Activated CD8-positive, alpha-beta T cell treated with anti-CD3 and anti-CD28 coated beads, Interleukin-2, amount 10 ng/mL, durations not matched to agents 7 days and 5 days (primary cell): ENCODE measurements at regions not wholly inside any gene's neighbourhood (a gene's known extent, or its start where the extent isn't known, plus 50 kb on each side); places are given as distances from the start of the nearest gene placed in this dataset.
A peak's percentile ranks its signal among the peaks of the same experiment; 100 is the strongest.

Experiments
- ATAC-seq: fragments of 150-1000 bp; cut with Tn5 transposase; one replicate; pipeline ENCODE4 v1.10.0; 2021; ENCODE audit warnings: moderate library complexity
- CTCF ChIA-PET: fragments of 350-600 bp; sonication (Branson Sonifier 250); formaldehyde crosslinking; loops from one replicate; lab custom pipeline; 2021; ENCODE audit warnings: antibody characterized with exemption; lab: Charles Lee
- POLR2A ChIA-PET: fragments of 350-600 bp; sonication (Branson Sonifier 250); formaldehyde crosslinking; loops from one replicate; lab custom pipeline; 2021; ENCODE audit warnings: antibody characterized with exemption; lab: Charles Lee
- DNase-seq: peaks from one replicate; pipeline ENCODE4 v3.0.0-alpha.2; 2020
- H3K27ac Mint-ChIP-seq: one replicate; pipeline ENCODE4 v1.8.0; 2021; ENCODE audit warnings: mild to moderate bottlenecking, mixed read lengths
- H3K27me3 Mint-ChIP-seq: one replicate; pipeline ENCODE4 v1.8.0; 2021; ENCODE audit warnings: low read depth, mixed read lengths
- H3K36me3 Mint-ChIP-seq: one replicate; pipeline ENCODE4 v1.8.0; 2021; ENCODE audit warnings: low read depth, mixed read lengths
- H3K4me1 Mint-ChIP-seq: one replicate; pipeline ENCODE4 v1.8.0; 2021; ENCODE audit warnings: low read depth, mixed read lengths
- H3K4me3 Mint-ChIP-seq: one replicate; pipeline ENCODE4 v1.8.0; 2021; ENCODE audit warnings: mild to moderate bottlenecking, mixed read lengths
- H3K9me3 Mint-ChIP-seq: one replicate; pipeline ENCODE4 v1.8.0; 2022; ENCODE audit warnings: mixed read lengths; ENCODE audit not compliant: insufficient read depth

DNA sequence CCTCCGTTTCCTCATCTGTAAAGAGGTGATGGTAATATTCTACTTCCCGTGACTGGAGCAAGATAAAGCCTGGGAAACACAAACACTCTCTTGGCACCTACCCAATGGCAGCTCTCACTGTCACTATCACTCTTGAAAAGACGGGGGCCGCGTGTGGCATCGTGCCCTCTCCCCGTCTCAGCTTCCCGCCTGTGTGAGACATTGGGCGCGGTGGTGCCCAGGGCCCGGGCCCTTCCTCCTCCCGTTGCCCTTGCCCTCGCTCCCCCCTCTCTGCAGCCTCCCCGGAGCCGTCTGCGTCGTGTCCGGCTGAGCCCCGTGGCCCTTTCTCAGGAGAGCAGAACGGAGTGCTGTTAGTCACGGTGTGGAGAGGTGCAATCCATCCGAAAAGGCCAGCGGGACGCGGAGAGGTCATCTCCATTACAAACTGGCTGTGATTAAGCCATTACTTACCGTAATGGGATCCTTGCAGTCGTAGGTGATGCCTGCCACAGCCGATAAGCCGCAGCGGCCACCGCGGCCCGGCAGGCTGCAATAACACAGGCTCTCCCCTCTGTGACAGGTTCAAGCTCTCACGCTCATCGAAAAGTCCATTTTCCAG is 156.4 kb upstream of the ZC3H12A start:
- H3K4me1 Mint-ChIP-seq: no peaks in the 10 kb centered on the region
- H3K4me3 Mint-ChIP-seq: no peak overlapping the region
- ATAC-seq (no peak), DNase-seq (no peak)
- CTCF ChIA-PET: no interaction called here
- no peaks in the 10 kb centered on the region for H3K9me3 Mint-ChIP-seq
- POLR2A ChIA-PET: interaction anchor here (0.5 kb wide), 1 partner anchor 126 kb away, joined by 3 read pairs; no protein-coding TSS in a partner anchor
- H3K27ac Mint-ChIP-seq: no peak overlapping the region
- no peaks in the 10 kb centered on the region for H3K36me3 Mint-ChIP-seq
- peaks cover 49% of the 10 kb centered on the region for H3K27me3 Mint-ChIP-seq

GRCh38 chr1:37318490-37318889 is 155.9 kb upstream of the ZC3H12A start:
- DNase-seq: no peak
- H3K27ac Mint-ChIP-seq: no peak overlapping the region
- ChIA-PET CTCF (no interaction called here), POLR2A (interaction anchor here (0.5 kb wide), 1 partner anchor 126 kb away, joined by 3 read pairs; no protein-coding TSS in a partner anchor)
- H3K9me3 Mint-ChIP-seq: no peaks in the 10 kb centered on the region
- ATAC-seq: no peak
- H3K4me1 Mint-ChIP-seq: no peaks in the 10 kb centered on the region
- H3K36me3 Mint-ChIP-seq: no peaks in the 10 kb centered on the region
- H3K4me3 Mint-ChIP-seq: no peak overlapping the region
- H3K27me3 Mint-ChIP-seq: peaks cover 46% of the 10 kb centered on the region

DNA sequence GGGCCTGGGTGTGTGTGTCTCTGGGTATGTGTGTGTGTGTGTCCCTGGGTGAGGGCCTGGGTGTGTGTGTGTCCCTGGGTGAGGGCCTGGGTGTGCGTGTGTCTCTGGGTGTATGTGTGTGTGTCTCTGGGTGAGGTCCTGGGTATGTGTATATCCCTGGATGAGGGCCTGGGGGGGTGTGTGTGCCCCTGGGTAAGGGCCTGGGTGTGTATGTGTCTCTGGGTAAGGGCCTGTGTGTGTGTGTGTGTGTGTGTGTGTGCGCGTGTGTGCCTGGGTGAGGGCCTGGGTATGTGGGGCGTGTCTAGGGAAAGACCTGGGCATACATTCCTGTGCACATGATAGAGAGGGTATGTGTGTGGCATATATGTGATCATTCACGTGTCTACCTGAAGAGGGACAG is 155.1 kb upstream of the ZC3H12A start:
- H3K4me3 Mint-ChIP-seq: no peak overlapping the region
- peaks cover 45% of the 10 kb centered on the region for H3K27me3 Mint-ChIP-seq
- ATAC-seq (no peak), DNase-seq (no peak)
- ChIA-PET POLR2A (no interaction called here), CTCF (no interaction called here)
- no peaks in the 10 kb centered on the region for H3K36me3 Mint-ChIP-seq
- no peaks in the 10 kb centered on the region for H3K9me3 Mint-ChIP-seq
- no peak overlapping the region for H3K27ac Mint-ChIP-seq
- H3K4me1 Mint-ChIP-seq: no peaks in the 10 kb centered on the region

GRCh38 chr1:37323486-37324377 is 150.6 kb upstream of the ZC3H12A start:
- DNase-seq: peak; percentile 32
- H3K4me1 Mint-ChIP-seq: no peaks in the 10 kb centered on the region
- no peaks in the 10 kb centered on the region for H3K36me3 Mint-ChIP-seq
- no peak overlapping the region for H3K27ac Mint-ChIP-seq
- ChIA-PET POLR2A (interaction anchor here (0.6 kb wide), 1 partner anchor 22 kb away, joined by 3 read pairs; no protein-coding TSS in a partner anchor), CTCF (interaction anchor here (0.8 to 2.1 kb wide), 3 partner anchors 9 to 808 kb away, joined by 3 to 7 read pairs (median 3); no protein-coding TSS in a partner anchor)
- peaks cover 10% of the 10 kb centered on the region for H3K27me3 Mint-ChIP-seq
- no peak overlapping the region for H3K4me3 Mint-ChIP-seq
- ATAC-seq: no peak
- no peaks in the 10 kb centered on the region for H3K9me3 Mint-ChIP-seq

- peaks cover 2% of the 10 kb centered on the region for H3K27me3 Mint-ChIP-seq
- ChIA-PET POLR2A (no interaction called here), CTCF (interaction anchor here (1.6 to 2.1 kb wide), 2 partner anchors 10 to 11 kb away, joined by 3 to 7 read pairs; no protein-coding TSS in a partner anchor)
- no peak overlapping the region for H3K27ac Mint-ChIP-seq
- ATAC-seq (no peak), DNase-seq (no peak)
- H3K4me3 Mint-ChIP-seq: no peak overlapping the region
- H3K9me3 Mint-ChIP-seq: no peaks in the 10 kb centered on the region
- no peaks in the 10 kb centered on the region for H3K4me1 Mint-ChIP-seq
- no peaks in the 10 kb centered on the region for H3K36me3 Mint-ChIP-seq
Observed at GRCh38 chr1:37325010-37325409, 149.4 kb upstream of the ZC3H12A start.

- ChIA-PET CTCF (no interaction called here), POLR2A (no interaction called here)
- no peak for DNase-seq
- Mint-ChIP-seq H3K4me3 (no peak overlapping the region), H3K9me3 (no peaks in the 10 kb centered on the region), H3K4me1 (no peaks in the 10 kb centered on the region), H3K27ac (no peak overlapping the region), H3K36me3 (no peaks in the 10 kb centered on the region), H3K27me3 (peaks cover 2% of the 10 kb centered on the region)
- ATAC-seq: no peak
Observed at GRCh38 chr1:37325509-37326437, 148.6 kb upstream of the ZC3H12A start.

DNA sequence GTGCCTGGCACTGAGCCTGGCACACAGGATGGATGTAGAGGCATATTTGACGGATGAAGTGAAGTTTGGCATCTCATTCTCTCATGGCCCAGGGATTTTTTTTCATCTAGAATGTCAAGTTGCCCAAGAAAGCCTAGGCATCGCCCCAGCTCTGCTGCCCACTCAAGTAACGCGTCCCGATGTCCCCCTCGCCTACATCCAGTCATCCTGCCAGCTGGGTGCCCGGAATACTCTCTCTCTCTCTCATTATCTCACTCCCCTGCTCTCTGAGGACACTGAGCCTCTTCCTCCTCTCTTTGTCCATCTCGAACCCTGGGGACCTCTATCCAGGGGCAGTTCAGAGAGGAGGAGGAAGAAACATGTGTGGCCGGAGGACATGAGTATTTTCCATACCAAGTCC is 142.3 kb upstream of the ZC3H12A start:
- H3K4me3 Mint-ChIP-seq: no peak overlapping the region
- DNase-seq (no peak), ATAC-seq (no peak)
- H3K9me3 Mint-ChIP-seq: no peaks in the 10 kb centered on the region
- H3K4me1 Mint-ChIP-seq: no peaks in the 10 kb centered on the region
- CTCF ChIA-PET: no interaction called here
- H3K36me3 Mint-ChIP-seq: no peaks in the 10 kb centered on the region
- no peak overlapping the region for H3K27ac Mint-ChIP-seq
- no peaks in the 10 kb centered on the region for H3K27me3 Mint-ChIP-seq
- POLR2A ChIA-PET: no interaction called here

DNA sequence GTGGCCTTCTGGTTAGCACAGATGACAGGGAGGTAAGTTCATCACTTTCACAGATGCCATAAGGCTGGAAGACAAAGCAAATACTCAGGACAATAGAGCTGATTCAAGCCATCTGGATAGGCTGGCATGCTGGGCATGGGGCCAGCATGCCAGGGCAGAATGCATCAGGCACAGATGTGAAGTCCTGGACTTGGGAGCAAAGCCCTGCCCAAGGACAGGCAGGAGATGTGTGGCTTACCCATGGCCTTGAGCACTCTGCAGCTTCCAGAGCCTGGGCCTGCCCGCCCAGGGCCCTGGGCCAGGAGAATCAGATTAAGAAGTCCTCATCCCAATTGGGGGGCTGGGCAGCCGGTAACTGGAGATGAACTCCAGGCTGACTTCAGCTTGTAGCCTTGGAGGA is 135.7 kb upstream of the ZC3H12A start:
- no peaks in the 10 kb centered on the region for H3K4me1 Mint-ChIP-seq
- no peak overlapping the region for H3K4me3 Mint-ChIP-seq
- H3K27ac Mint-ChIP-seq: no peak overlapping the region
- POLR2A ChIA-PET: no interaction called here
- no peaks in the 10 kb centered on the region for H3K36me3 Mint-ChIP-seq
- ATAC-seq (no peak), DNase-seq (no peak)
- CTCF ChIA-PET: no interaction called here
- H3K9me3 Mint-ChIP-seq: no peaks in the 10 kb centered on the region
- no peaks in the 10 kb centered on the region for H3K27me3 Mint-ChIP-seq

- DNase-seq: no peak
- Mint-ChIP-seq H3K27ac (no peak overlapping the region), H3K9me3 (no peaks in the 10 kb centered on the region), H3K27me3 (no peaks in the 10 kb centered on the region), H3K4me3 (no peak overlapping the region), H3K36me3 (no peaks in the 10 kb centered on the region), H3K4me1 (no peaks in the 10 kb centered on the region)
- ChIA-PET CTCF (no interaction called here), POLR2A (no interaction called here)
- ATAC-seq: no peak
Observed at GRCh38 chr1:37342736-37343135, 131.6 kb upstream of the ZC3H12A start.

- ATAC-seq: no peak
- DNase-seq: no peak
- Mint-ChIP-seq H3K36me3 (no peaks in the 10 kb centered on the region), H3K27ac (no peak overlapping the region), H3K9me3 (no peaks in the 10 kb centered on the region), H3K27me3 (no peaks in the 10 kb centered on the region), H3K4me1 (no peaks in the 10 kb centered on the region), H3K4me3 (no peak overlapping the region)
- POLR2A ChIA-PET: no interaction called here
- CTCF ChIA-PET: no interaction called here
Observed at GRCh38 chr1:37347104-37347649, 127.2 kb upstream of the ZC3H12A start.

DNA sequence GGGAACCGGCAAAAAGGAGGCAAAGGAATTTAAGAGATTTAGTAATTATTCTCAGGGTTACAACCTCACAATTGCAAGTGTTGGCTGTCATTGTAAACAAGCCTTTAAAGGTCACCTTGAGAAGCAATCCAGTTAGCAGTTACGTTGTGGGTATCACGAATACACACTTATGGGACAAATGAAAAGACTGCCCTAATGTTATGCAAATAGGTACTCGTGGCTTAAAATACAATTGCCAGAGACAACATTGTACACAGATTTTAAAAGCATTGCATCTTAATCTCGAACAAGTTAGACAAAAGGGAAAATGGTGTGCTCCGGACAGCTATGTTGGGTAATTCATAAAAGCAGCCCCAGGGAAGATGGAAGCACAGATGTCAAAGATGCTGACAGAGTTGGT is 120.5 kb upstream of the ZC3H12A start:
- no peaks in the 10 kb centered on the region for H3K36me3 Mint-ChIP-seq
- POLR2A ChIA-PET: no interaction called here
- CTCF ChIA-PET: no interaction called here
- DNase-seq: no peak
- no peak overlapping the region for H3K4me3 Mint-ChIP-seq
- no peaks in the 10 kb centered on the region for H3K4me1 Mint-ChIP-seq
- H3K27me3 Mint-ChIP-seq: peaks cover 3% of the 10 kb centered on the region
- no peak for ATAC-seq
- no peak overlapping the region for H3K27ac Mint-ChIP-seq
- no peaks in the 10 kb centered on the region for H3K9me3 Mint-ChIP-seq
